A673 (cell line): ENCODE measurements at regions not wholly inside any gene's neighbourhood (a gene's known extent, or its start where the extent isn't known, plus 50 kb on each side); places are given as distances from the start of the nearest gene placed in this dataset.

ENCODE experiments used
- BruUV-seq: library from RNA; stranded (reverse); fragments of 400-500 nt; replicated peaks from 2 replicates; lab custom pipeline; 2021; lab: Mats Ljungman, UMichigan
- CTCF ChIA-PET: fragments of 300-600 bp; sonication (Branson Sonifier 250); formaldehyde crosslinking; loops from one replicate; lab custom pipeline; 2022; ENCODE audit warnings: antibody characterized with exemption; lab: Charles Lee
- POLR2A ChIA-PET: fragments of 300-600 bp; sonication (Branson Sonifier 250); formaldehyde crosslinking; loops from one replicate; lab custom pipeline; 2022; ENCODE audit warnings: antibody characterized with exemption; ENCODE audit not compliant: low non-redundant PET; lab: Charles Lee
- DNase-seq: peaks from one replicate; pipeline ENCODE4 v3.0.0-alpha.2; 2015; ENCODE audit warnings: low spot score
- H3K27ac ChIP-seq: fragments of 200-600 bp; sonication (generic); 2 replicates; pipeline ENCODE4 v1.5.1; 2016; ENCODE audit warnings: mixed run types, low read depth, mild to moderate bottlenecking, mixed read lengths, antibody characterized with exemption, low read length; ENCODE audit not compliant: poor library complexity, severe bottlenecking
- H3K27me3 ChIP-seq: fragments of 200-600 bp; sonication (generic); replicated peaks from 2 replicates; pipeline ENCODE4 v1.6.1; 2017; ENCODE audit warnings: mixed run types, low read depth, mild to moderate bottlenecking, mixed read lengths, antibody characterized with exemption, low read length; ENCODE audit not compliant: insufficient read depth, poor library complexity
- H3K36me3 ChIP-seq: fragments of 200-600 bp; sonication (generic); 2 replicates; pipeline ENCODE4 v1.6.1; 2016; ENCODE audit warnings: mixed run types, mild to moderate bottlenecking, mixed read lengths, antibody characterized with exemption, low read length; ENCODE audit not compliant: insufficient read depth, poor library complexity, severe bottlenecking
- H3K4me1 ChIP-seq: fragments of 200-600 bp; sonication (generic); 2 replicates; pipeline ENCODE4 v1.6.1; 2017; ENCODE audit warnings: mixed run types, mild to moderate bottlenecking, mixed read lengths, antibody characterized with exemption, low read length; ENCODE audit not compliant: insufficient read depth, poor library complexity, severe bottlenecking
- H3K4me3 ChIP-seq: fragments of 200-600 bp; sonication (generic); 2 replicates; pipeline ENCODE4 v1.5.1; 2016; ENCODE audit warnings: low read depth, mixed run types, mild to moderate bottlenecking, mixed read lengths, low read length; ENCODE audit not compliant: poor library complexity, severe bottlenecking
- H3K9me3 ChIP-seq: fragments of 200-600 bp; sonication (generic); 2 replicates; pipeline ENCODE4 v1.6.1; 2016; ENCODE audit warnings: mixed run types, low read depth, mild to moderate bottlenecking, mixed read lengths, antibody characterized with exemption, low read length; ENCODE audit not compliant: poor library complexity, severe bottlenecking
- CTCF ChIP-seq: fragments of 300-800, 200-600 bp; sonication (generic); conservative IDR thresholded peaks from 2 replicates; pipeline ENCODE4 v1.5.1; 2017; ENCODE audit warnings: low read depth, mild to moderate bottlenecking, antibody characterized with exemption, low read length, moderate library complexity, mixed read lengths
- EZH2 ChIP-seq: fragments of 200-600 bp; sonication (generic); IDR thresholded peaks from 2 replicates; pipeline ENCODE4 v1.6.1; 2017; ENCODE audit warnings: borderline replicate concordance, low read depth, mild to moderate bottlenecking, mixed read lengths, antibody characterized with exemption, low read length; ENCODE audit not compliant: poor library complexity, severe bottlenecking
- intact Hi-C: fragments of 100-400 bp; cut with micrococcal nuclease; formaldehyde crosslinking; loops from one replicate; pipeline ENCODE4 v1.10.0; 2022; ENCODE audit not compliant: unreplicated experiment

GRCh38 chr12:69022674-69023073, 89.7 kb upstream of the CPM start:
- Histone ChIP-seq H3K36me3 (no peaks in the 10 kb centered on the region), H3K27ac (no peak overlapping the region), H3K9me3 (no peaks in the 10 kb centered on the region), H3K4me3 (no peak overlapping the region), H3K4me1 (no peaks in the 10 kb centered on the region), H3K27me3 (no peaks in the 10 kb centered on the region)
- intact Hi-C loops, result no loop called here
- no peak for TF ChIP-seq EZH2
- no peak for TF ChIP-seq CTCF
- ChIA-PET CTCF (no interaction called here), POLR2A (interaction anchor here (0.7 kb wide), 1 partner anchor 374 kb away, joined by 5 read pairs; no protein-coding TSS in a partner anchor)
- no TSS peak for BruUV-seq
- no peak for DNase-seq

- Histone ChIP-seq H3K27me3 (no peaks in the 10 kb centered on the region), H3K4me1 (no peaks in the 10 kb centered on the region), H3K27ac (no peak overlapping the region), H3K36me3 (no peaks in the 10 kb centered on the region), H3K4me3 (no peak overlapping the region), H3K9me3 (no peaks in the 10 kb centered on the region)
- intact Hi-C loops, result no loop called here
- DNase-seq, result no peak
- no peak for TF ChIP-seq EZH2
- no peak for TF ChIP-seq CTCF
- POLR2A ChIA-PET, result no interaction called here
- CTCF ChIA-PET, result no interaction called here
- BruUV-seq, result no TSS peak
These were observed 90.9 kb upstream of the CPM start for GRCh38 chr12:69023840-69024239.

- CTCF ChIA-PET, result no interaction called here
- TF ChIP-seq CTCF, result no peak
- no peaks in the 10 kb centered on the region for H3K9me3 ChIP-seq
- no peaks in the 10 kb centered on the region for H3K27me3 ChIP-seq
- H3K4me1 ChIP-seq, result no peaks in the 10 kb centered on the region
- intact Hi-C loops, result no loop called here
- DNase-seq, result no peak
- no peaks in the 10 kb centered on the region for H3K36me3 ChIP-seq
- POLR2A ChIA-PET, result no interaction called here
- H3K4me3 ChIP-seq, result no peak overlapping the region
- no TSS peak for BruUV-seq
- no peak overlapping the region for H3K27ac ChIP-seq
These were observed 91.4 kb upstream of the CPM start for GRCh38 chr12:69024413-69024812.
